Astrocyte (in vitro differentiated cells and primary cell): ENCODE measurements at regions not wholly inside any gene's neighbourhood (a gene's known extent, or its start where the extent isn't known, plus 50 kb on each side); places are given as distances from the start of the nearest gene placed in this dataset.

ENCODE experiments used
- CTCF ChIP-seq: IDR thresholded peaks from 2 replicates; pipeline ENCODE4 v1.5.1; 2011; ENCODE audit warnings: low read depth, mild to moderate bottlenecking, inconsistent platforms, low read length, moderate library complexity; ENCODE audit not compliant: insufficient read depth
- EZH2 ChIP-seq: IDR thresholded peaks from 2 replicates; pipeline ENCODE4 v1.6.1; 2012; ENCODE audit warnings: mild to moderate bottlenecking, low read length, inconsistent platforms; ENCODE audit not compliant: insufficient read depth

GRCh38 chr13:44118881-44119280, 239.2 kb downstream of the LACC1 start:
- TF ChIP-seq CTCF (no peak), EZH2 (no peak)
